IPS-NIHi11 (cell line): ENCODE measurements at regions not wholly inside any gene's neighbourhood (a gene's known extent, or its start where the extent isn't known, plus 50 kb on each side); places are given as distances from the start of the nearest gene placed in this dataset.
"Not testable (repeated sequence)": the region's sequence is repeated elsewhere in the genome, so short reads cannot be mapped to it uniquely, and the experiment has no call there.

Source experiments
- DNase-seq: peaks from one replicate; pipeline ENCODE4 v3.0.0; 2012; ENCODE audit warnings: mixed read lengths, low spot score

GRCh38 chr14:106488291-106488690 is 961.9 kb downstream of the TMEM121 start:
- DNase-seq, result no peak

- DNase-seq, result no peak
Observed at GRCh38 chr14:106489112-106489881, 962.9 kb downstream of the TMEM121 start.

GRCh38 chr14:106490442-106490841 is 964.1 kb downstream of the TMEM121 start:
- DNase-seq, result no peak

- DNase-seq, result no peak
Observed at GRCh38 chr14:106491851-106492250, 965.5 kb downstream of the TMEM121 start.

- DNase-seq, result no peak
Observed at GRCh38 chr14:106493962-106494823, 967.8 kb downstream of the TMEM121 start.

- no peak for DNase-seq
Observed at GRCh38 chr14:106500571-106500970, 974.2 kb downstream of the TMEM121 start.

- DNase-seq, result no peak
Observed at GRCh38 chr14:106501898-106502297, 975.5 kb downstream of the TMEM121 start.

- no peak for DNase-seq
Observed at GRCh38 chr14:106505366-106505765, 979.0 kb downstream of the TMEM121 start.

- no peak for DNase-seq
Observed at GRCh38 chr14:106506881-106507305, 980.5 kb downstream of the TMEM121 start.

- DNase-seq, result no peak
Observed at GRCh38 chr14:106507354-106507753, 981.0 kb downstream of the TMEM121 start.

- no peak for DNase-seq
Observed at GRCh38 chr14:106508216-106508615, 981.8 kb downstream of the TMEM121 start.

GRCh38 chr14:106509176-106509575 is 982.8 kb downstream of the TMEM121 start:
- no peak for DNase-seq

- no peak for DNase-seq
Observed at GRCh38 chr14:106509807-106510206, 983.4 kb downstream of the TMEM121 start.

- DNase-seq, result no peak
Observed at GRCh38 chr14:106511006-106511799, 984.8 kb downstream of the TMEM121 start.

GRCh38 chr14:106511800-106512198 is 985.4 kb downstream of the TMEM121 start:
- DNase-seq, result no peak

- no peak for DNase-seq
Observed at GRCh38 chr14:106513302-106513701, 986.9 kb downstream of the TMEM121 start.

GRCh38 chr14:106518054-106518943 is 991.9 kb downstream of the TMEM121 start:
- DNase-seq, result no peak

- not testable (repeated sequence) for DNase-seq
Observed at GRCh38 chr14:106522118-106522517, 995.7 kb downstream of the TMEM121 start.

- DNase-seq, result no peak
Observed at GRCh38 chr14:106522990-106523389, 996.6 kb downstream of the TMEM121 start.

GRCh38 chr14:106528717-106529116 is 1002.3 kb downstream of the TMEM121 start:
- DNase-seq, result no peak

- DNase-seq, result no peak
Observed at GRCh38 chr14:106530031-106530422, 1003.6 kb downstream of the TMEM121 start.
